ENCODE measurements at regions not wholly inside any gene's neighbourhood (a gene's known extent, or its start where the extent isn't known, plus 50 kb on each side); places are given as distances from the start of the nearest gene placed in this dataset.

DNA sequence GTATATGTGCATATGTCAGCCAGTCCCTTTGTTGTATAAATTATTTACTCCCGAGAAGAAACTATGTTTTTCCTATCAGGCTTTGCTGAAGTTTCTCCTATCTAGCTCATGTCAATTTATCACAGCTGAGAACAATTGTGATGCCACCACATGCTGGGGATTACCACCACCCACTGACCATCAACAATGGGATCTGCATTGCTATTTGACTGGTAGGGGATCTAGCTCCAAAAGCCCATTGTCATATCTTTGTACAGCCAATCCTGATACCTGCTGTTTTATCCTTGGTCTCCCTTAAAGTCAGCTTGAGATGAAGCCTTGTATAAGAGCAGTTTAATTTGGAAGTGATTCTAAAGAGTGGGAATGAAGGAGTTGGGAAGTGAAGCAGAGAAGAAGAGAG is 53.9 kb upstream of the KCNN2 start:
- intact Hi-C loops (cut with DNase I): no loop called here
- WGBS, 3 donors: 69 to 79% (median 73%) methylated on average over 1 of the region's 1 CpG
- H3K27me3 ChIP-seq: no peaks in the 10 kb centered on the region

DNA sequence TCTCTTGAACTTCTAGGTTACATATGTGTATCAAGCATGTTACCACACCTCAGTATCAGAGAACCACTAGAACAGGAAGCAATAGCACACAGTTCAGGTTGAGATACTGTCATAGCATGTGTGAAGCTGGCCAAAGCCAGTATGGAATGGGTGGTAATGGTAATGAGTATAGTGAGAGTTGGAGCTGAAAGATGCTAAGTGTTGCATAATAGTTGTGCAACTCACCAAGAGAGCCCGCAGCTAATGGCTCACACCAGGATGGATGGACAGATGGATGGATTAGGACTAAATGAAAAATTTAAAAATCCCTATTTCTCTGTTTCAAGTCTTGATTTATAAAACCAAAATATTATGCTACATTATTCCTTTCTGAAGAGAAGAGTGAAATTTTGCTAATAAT is 53.4 kb upstream of the KCNN2 start:
- no peak overlapping the region for H3K27ac ChIP-seq
- H3K9me3 ChIP-seq: no peaks in the 10 kb centered on the region
- intact Hi-C loops (cut with DNase I): no loop called here
- no peak overlapping the region for H3K4me3 ChIP-seq
- no peaks in the 10 kb centered on the region for H3K36me3 ChIP-seq
- H3K4me1 ChIP-seq (ENCODE audit: insufficient read depth): no peaks in the 10 kb centered on the region
- TF ChIP-seq POLR2A (IDR thresholded peaks at IDR 0.05) (no peak), EP300 (IDR thresholded peaks at IDR 0.05) (no peak)
- TF ChIP-seq, protein P1, sequence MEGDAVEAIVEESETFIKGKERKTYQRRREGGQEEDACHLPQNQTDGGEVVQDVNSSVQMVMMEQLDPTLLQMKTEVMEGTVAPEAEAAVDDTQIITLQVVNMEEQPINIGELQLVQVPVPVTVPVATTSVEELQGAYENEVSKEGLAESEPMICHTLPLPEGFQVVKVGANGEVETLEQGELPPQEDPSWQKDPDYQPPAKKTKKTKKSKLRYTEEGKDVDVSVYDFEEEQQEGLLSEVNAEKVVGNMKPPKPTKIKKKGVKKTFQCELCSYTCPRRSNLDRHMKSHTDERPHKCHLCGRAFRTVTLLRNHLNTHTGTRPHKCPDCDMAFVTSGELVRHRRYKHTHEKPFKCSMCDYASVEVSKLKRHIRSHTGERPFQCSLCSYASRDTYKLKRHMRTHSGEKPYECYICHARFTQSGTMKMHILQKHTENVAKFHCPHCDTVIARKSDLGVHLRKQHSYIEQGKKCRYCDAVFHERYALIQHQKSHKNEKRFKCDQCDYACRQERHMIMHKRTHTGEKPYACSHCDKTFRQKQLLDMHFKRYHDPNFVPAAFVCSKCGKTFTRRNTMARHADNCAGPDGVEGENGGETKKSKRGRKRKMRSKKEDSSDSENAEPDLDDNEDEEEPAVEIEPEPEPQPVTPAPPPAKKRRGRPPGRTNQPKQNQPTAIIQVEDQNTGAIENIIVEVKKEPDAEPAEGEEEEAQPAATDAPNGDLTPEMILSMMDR (IDR thresholded peaks at IDR 0.05): no peak
- H3K27me3 ChIP-seq: no peaks in the 10 kb centered on the region
- 92 to 94% (median 94%) methylated on average over 1 of the region's 1 CpG for WGBS, 3 donors
- DNase-seq: no peak

More for the DNA sequence above, 53.9 kb upstream of the KCNN2 start:
- Histone ChIP-seq H3K27ac (no peak overlapping the region), H3K9me3 (no peaks in the 10 kb centered on the region), H3K4me1 (ENCODE audit: insufficient read depth) (no peaks in the 10 kb centered on the region), H3K4me3 (no peak overlapping the region), H3K36me3 (no peaks in the 10 kb centered on the region)
- no peak for DNase-seq
- TF ChIP-seq POLR2A (IDR thresholded peaks at IDR 0.05): no peak
- TF ChIP-seq EP300 (IDR thresholded peaks at IDR 0.05): no peak
- TF ChIP-seq, protein P1 (IDR thresholded peaks at IDR 0.05): no peak

DNA sequence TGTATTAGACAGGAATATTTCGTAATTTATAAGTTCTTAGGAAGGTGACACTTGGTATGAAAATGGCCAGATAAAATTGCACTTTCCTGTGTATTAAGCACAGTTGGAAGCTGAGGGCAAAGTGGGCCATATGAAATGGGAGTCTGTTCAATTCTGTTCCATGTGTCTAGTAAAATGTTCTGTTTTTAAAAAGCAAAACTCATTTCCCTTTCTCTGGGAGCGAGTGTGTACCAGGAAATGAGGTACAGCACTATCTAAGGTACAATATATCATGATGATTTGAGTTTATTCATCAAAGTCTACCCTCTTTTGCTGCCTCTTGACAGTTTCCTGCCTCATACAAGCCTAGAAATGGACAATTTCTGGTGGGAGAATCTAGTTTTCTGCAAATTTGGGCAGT is 51.2 kb upstream of the KCNN2 start:
- no peak for DNase-seq
- no peaks in the 10 kb centered on the region for H3K36me3 ChIP-seq
- no peaks in the 10 kb centered on the region for H3K4me1 ChIP-seq (ENCODE audit: insufficient read depth)
- no peaks in the 10 kb centered on the region for H3K9me3 ChIP-seq
- WGBS, 3 donors: 65 to 73% (median 69%) methylated on average over 2 of the region's 2 CpGs
- H3K27ac ChIP-seq: no peak overlapping the region
- TF ChIP-seq, protein P1 (IDR thresholded peaks at IDR 0.05): no peak
- TF ChIP-seq POLR2A (IDR thresholded peaks at IDR 0.05) (no peak), EP300 (IDR thresholded peaks at IDR 0.05) (no peak)
- no peaks in the 10 kb centered on the region for H3K27me3 ChIP-seq
- H3K4me3 ChIP-seq: no peak overlapping the region
- intact Hi-C loops (cut with DNase I): no loop called here

DNA sequence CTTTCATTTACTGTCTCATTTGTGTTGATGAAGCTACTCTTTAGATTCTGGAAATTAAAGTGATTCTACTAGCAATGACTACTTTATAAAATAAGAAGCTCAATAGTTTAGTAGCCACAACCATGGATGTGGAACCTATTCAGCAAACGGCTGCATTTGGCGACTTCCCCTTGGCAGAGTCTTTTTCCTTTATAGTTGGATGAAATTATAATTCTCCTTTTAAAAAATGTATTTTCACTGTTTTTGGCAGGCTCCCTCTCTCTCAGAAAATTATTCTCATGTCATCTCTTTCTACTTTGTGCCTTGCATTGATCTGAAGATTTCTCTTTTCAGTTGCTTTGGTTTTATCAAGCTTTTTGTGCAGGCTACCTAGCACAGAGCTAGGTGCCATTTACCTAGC is 50.6 kb upstream of the KCNN2 start:
- H3K4me3 ChIP-seq: no peak overlapping the region
- H3K27ac ChIP-seq: no peak overlapping the region
- H3K4me1 ChIP-seq (ENCODE audit: insufficient read depth): no peaks in the 10 kb centered on the region
- no peaks in the 10 kb centered on the region for H3K9me3 ChIP-seq
- no peaks in the 10 kb centered on the region for H3K27me3 ChIP-seq
- intact Hi-C loops (cut with DNase I): no loop called here
- no peak for DNase-seq
- H3K36me3 ChIP-seq: no peaks in the 10 kb centered on the region
- no peak for TF ChIP-seq EP300 (IDR thresholded peaks at IDR 0.05)
- TF ChIP-seq POLR2A (IDR thresholded peaks at IDR 0.05): no peak
- TF ChIP-seq, protein P1 (IDR thresholded peaks at IDR 0.05): no peak
- 51 to 60% (median 58%) methylated on average over 2 of the region's 2 CpGs for WGBS, 3 donors

DNA sequence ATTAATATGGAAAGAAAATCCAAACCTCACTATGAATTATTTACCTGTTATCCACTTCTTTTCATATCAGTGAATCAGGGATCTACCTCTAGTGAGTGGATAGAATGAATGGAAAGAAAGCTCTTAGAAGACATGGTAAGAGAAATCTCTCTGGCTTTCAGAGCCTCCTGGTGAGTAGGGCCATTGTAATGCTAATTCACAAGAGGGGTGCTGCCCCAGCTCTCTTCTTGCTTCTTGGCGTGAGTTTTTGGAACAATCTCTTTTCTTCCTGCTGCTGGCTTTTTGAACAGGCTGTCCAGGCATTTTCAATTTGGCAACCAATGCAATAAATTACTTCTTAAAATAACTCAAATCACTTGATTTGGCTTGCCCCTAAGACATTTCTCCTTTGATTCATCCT is 49.9 kb upstream of the KCNN2 start:
- intact Hi-C loops (cut with DNase I): no loop called here
- no peaks in the 10 kb centered on the region for H3K36me3 ChIP-seq
- WGBS, 3 donors: 66 to 77% (median 66%) methylated on average over 1 of the region's 1 CpG
- no peaks in the 10 kb centered on the region for H3K4me1 ChIP-seq (ENCODE audit: insufficient read depth)
- H3K4me3 ChIP-seq: no peak overlapping the region
- H3K27me3 ChIP-seq: no peaks in the 10 kb centered on the region
- no peaks in the 10 kb centered on the region for H3K9me3 ChIP-seq
- no peak for DNase-seq
- no peak overlapping the region for H3K27ac ChIP-seq
- TF ChIP-seq, protein P1 (IDR thresholded peaks at IDR 0.05): no peak
- TF ChIP-seq EP300 (IDR thresholded peaks at IDR 0.05) (no peak), POLR2A (IDR thresholded peaks at IDR 0.05) (no peak)

Measured in ovary (tissue), 7 donors.